NCI-H82 treated with DMSO at 0.1 percent for 48 hours (cell line): ENCODE measurements at regions not wholly inside any gene's neighbourhood (a gene's known extent, or its start where the extent isn't known, plus 50 kb on each side); places are given as distances from the start of the nearest gene placed in this dataset.
A peak's percentile ranks its signal among the peaks of the same experiment; 100 is the strongest.

Experiments used
- DNase-seq: peaks from one replicate; lab custom pipeline; 2025; ENCODE audit not compliant: unreplicated experiment; lab: John Stamatoyannopoulos, UW

DNA sequence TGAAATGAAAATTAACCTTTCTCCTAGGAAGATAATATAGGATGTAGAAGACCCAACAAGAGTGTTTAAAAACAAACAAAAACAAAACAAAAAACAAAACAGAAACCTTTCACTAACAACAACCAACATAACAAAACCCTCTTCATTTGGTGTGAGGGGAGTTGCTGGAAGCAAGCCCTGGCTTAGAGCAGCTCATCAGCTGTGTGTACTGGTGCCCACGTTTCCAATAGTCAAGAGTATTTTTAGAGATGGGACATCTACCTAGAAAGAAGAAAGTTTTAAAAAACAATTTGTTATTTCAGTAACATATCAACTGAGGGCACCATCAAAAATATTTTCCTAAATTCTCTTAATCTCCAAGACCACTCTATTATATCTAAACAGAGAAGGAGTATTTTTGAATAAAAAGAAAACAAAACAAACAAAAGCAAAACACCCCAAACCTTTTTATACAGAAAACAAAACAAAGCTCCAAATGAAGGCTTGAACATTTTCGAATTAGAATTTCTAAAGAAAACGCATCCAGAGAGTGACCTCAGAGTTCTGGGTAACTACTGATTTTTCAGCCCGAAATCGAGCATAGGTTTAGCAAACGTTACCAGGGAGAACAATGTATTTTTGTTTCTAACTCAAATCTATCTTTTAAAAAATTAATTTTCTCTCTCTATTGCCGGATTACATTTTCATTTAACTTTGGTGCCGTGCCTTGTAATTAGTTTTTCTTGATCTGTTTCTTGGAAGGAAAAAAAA is 134.6 kb downstream of the INSIG2 start:
- DNase-seq = no peak

DNA sequence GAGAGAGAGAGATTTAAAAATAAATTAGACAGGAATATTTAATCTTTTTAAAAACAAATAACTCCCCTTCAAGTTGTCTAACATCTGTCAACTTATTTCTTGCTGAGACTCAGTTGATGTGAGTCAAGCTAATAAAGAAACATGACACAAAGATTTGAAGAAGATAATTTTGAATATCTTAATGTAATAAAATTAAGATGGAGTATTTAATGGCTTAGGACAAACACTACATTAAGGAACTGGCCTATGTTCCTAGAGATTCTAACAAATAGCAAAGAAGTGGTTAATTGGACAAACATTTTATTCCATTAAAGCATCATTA is 134.0 kb downstream of the INSIG2 start:
- DNase-seq = no peak

DNA sequence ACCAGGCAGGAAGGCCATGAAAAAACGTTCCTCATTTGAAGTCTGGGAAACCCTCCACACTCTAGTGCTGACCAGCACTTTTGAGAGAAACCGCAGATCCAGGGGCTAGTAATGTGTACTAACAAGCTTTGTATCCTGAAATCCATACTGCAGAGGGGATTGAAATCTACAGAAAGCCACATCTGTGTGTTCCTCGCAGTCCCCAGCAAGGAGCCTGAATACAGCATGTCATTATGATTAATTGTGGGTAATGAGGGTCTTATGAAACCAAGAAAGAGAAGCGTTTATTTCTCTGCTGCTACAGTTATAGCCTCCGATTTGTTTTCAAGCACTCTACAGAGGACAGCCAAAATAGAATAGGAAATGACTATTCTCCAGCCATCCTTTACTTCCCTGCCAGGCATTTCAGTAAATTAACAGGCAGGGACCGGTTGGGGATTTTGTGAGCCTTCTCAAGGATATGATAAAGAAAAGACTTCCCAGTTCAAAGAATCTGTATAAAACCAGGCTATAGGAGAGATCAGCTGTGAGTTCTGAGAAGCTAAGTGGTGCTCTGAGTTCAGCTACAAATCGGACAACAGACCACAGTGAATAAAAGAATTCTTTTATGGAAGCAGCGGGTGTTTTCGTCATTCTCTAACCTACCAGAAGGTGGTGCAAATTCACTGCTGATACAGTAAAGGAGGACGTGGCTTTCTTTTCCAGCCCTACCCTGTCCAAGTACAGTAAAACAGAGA is 133.4 kb downstream of the INSIG2 start:
- peak; percentile 43 for DNase-seq

DNA sequence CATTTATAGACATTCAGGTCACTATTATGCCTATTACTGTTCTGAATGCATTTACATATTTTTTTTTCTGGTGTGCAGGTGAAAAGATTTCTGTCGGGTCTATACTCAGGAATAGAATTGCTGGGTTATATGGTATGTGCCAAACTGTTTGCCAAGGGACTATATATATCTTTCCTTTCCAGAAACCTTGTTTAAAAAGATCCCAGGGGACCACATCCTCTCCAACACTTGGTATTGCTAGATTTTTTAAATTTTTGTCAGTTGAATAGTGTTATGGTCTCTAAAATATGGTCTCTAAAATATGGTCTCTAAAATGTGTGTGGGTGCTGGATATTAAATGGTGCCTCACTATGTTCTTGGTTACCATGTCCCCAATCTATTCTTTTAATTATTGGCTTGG is 131.3 kb downstream of the INSIG2 start:
- no peak for DNase-seq

DNA sequence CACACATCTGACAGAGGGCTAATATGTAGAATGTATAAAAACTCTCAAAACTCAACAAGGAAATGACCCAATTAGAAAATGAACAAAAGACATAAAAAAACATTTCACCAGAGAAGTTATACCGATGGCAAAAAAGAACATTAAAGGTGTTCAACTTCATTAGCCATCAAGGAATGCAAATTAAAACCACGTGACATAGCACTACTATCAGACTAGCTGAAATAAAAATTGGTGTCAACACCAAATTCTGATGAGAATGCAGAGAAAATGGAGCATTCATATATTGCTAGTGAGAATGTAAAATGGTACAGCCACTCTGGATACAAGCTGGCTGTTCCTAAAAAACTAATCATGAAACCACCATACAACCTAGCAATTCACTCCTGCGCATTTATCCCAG is 128.0 kb downstream of the INSIG2 start:
- no peak for DNase-seq

DNA sequence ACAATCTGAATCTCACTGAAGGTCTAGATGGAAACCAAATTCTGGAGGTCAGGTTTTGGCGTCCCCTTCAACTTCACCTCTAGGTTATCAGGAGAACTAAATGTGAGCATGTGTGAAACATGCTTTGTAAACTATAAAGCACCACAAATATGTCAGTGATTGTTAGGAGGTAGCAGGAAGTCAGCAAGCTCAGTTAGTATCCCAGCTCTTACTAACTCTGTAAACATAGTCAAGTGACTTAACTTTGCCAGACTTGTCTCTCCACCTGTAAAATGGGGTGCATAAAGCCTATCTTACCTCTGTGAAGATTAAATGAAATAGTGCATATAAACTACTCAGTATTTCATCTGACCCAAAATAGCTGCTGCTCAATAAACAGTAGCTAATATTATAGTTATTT is 121.5 kb downstream of the INSIG2 start:
- no peak for DNase-seq

DNA sequence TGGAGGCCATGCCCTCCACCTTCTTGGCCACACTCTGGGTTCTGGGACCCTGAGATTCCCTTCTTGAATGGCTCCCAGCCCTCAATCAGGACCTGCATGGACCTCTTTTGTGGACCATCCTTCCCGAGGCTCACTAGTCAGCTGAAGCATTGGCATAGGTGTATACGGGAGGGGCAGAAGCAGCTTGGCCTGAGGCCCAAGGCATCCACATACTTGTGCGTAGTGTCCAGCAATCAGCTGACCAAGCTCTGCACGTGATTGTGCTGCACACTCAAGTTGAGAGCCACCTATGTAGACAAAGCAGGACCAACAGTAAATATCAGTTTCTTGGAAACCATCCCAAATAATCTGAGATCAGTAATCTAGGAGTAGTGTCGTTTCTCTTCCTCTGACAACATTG is 119.6 kb downstream of the INSIG2 start:
- DNase-seq = no peak

DNA sequence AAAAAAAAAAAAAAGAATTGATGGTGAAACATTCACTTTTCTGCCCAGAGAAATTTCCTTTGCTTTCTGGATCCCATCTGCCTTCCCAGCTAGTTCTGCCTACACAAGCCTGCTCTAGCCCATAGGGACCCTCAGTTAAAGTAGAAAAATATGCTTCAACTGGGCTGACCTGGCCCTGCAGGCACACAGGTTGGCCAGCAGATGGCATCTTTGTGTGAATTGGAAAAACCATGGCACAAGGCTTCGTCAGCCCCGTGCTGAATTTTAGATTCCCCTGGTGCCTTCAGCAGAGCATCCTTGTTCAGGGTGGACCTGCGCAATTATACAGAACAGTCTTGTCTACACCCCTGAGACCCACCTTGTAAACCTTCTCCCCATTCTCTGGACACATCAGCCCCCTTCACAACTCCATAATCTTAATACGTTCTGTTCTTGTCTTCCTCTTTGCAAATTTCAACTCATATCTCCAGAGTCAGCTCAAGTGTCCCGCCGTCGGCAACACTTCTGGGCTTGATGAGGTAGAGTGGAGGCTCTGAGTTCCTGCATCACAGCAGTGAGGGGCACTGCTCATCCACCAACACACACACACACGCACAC is 114.5 kb downstream of the INSIG2 start:
- no peak for DNase-seq

DNA sequence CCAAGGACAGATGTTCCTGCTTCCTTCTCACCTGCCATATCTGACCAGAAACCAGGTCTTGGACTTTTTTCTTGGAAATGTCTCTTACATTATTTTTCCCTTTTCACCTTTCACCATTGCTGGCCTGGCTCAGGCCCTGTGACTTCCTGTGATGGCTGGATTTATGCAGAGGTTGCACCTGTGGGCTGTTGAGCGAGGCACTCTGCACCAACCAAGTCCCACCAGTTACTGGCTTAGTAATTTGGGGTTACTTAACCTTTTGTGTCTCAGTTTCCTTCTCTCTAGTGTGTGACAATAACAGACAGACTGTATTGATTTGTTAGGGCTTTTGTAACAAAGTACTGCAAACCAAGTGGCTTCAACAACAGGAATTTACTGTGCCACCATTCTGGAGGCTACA is 110.0 kb downstream of the INSIG2 start:
- no peak for DNase-seq

DNA sequence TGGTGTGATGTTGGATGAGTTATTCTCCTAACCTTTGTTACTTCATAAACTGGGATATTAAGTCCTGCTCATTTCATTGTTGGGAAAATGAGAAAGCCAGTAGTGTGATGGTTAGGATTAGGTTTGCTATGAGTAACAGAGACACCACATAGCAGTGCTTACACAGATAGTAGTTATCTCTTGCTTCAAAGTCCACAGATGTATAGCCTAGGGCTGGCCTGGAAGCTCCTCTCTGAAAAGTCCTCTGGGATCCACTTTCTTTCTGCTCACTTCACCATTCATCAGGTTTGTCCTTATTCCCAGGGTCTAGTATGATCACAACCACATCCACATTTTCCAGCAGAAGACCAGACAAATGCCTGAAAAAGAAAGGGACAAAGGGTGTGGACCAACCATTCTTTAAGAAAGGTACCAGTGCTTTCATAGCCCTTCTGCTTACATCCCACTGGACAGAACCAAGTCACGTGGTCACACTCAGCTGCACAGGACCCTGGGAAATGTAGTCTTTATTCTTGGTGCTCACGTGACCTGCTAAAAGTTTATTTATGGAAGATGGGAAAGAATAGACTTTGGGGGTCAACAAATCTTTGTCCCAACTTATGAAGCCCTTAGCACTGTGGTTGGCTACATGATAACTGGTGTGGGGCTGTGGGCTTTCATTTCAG is 108.9 kb downstream of the INSIG2 start:
- no peak for DNase-seq

DNA sequence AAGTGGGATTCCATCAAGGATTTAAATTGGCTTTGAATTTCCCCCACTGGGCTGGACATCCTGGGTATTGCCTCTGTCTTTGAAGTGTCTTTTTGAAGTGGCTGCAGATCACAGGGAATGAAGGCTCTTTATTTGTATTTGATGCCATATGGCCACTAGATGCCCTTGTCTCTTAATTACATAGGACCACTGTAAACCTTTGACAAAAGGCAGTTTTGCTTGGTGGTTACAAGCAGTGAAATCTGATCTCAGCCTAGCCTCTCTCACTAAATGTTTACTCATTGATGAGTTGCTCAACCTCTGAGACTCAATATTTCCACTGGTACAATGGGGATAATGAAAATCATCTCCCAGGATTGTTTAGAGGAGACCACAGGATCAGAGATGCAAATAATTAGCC is 102.2 kb downstream of the INSIG2 start:
- no peak for DNase-seq

DNA sequence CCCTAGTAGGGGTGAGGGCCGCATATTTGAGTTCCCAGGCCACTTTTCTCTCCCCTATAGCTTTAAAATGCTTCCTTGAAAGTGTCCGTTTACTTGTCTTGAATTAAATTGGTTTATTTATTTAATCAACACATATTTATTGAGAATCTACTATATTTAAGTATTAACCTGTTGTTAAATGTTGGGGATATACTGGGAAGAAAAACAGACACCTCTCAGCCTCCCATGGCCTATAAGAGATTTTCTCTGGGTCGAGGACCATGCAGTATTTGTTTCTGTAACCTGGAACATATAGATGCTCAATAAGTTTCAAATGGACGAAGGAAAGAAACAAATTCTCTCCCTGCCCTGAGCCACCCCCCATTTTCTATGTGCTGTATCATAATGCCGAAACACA is 98.6 kb downstream of the INSIG2 start:
- DNase-seq = no peak

DNA sequence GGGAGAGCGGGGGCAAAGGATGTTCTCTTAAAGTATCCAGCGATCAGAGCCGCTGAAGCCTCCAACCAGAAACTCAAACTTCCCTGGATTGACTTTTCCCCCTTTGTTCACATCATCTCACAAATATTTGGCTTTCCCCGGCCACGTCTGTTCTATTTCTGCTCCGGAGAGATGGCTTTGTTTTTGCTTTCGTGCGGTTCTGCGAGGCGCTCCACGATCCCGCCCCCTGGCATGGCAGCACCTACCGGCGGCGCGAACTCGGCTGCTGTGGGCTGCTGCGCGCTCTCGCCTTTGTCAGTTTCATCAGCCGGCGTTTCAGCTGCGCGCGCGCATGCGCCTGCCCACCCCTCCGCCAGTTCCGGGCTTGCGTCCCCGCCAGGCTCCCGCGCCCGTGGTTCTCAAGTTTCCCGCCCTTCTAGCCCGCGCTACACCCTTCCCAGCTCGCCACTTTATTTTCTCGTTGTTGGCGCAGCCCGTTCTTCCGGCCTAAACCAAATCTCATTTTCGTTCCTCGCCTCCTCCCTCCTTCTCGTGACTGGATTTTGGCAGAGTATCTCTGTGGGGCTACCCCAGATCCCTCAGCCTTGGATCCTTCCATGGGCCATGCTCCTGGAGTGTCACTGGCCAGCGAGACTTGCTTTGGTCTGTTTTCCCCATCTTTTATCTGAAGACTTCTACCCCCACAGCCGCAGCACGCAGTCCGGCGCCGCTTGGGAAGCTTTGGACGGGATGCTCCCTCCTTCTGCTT is 98.0 kb downstream of the INSIG2 start:
- peak; percentile 20 for DNase-seq

DNA sequence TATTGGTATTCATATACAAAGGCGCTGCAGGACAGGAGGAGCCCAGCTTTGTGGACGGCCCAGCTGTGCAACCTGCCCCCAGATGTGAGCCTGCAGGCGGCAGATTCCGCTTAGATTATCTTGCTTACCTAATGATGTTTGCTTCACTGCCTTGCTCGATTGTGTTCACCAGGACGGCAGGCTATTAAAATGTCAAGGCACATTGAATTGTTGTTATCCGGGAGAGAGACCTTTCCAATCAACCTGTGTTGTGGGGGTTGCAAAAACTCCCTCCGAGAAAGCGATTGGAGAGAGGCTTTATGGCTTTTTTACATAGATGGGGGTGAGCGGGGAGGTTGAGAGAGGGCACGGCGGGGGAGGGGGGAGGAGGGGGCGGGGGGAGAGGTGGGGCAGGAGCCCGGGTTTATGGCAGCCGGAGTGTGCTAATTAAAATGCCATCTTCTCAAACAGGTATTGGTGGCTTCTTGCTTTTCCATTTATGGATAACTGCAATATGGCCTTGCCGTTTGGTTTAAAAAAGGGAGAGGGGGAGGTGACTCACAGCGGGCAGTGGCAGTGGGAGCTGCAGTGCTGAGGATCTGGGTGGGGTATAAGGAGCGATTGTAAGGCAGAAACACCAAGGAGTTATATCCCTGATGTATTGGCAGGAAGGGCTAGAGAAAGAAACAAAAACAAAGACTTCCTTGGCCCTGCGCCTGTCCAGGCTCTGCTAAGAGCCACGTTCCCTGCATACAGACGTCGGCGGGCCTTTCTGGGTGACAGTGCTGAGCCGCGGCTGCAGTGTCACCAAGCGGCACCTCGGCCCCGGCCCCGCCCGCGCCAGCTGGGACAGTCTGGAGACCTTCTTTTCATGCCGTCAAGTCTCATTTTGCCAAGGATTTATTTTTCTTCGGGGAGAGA is 97.2 kb downstream of the INSIG2 start:
- no peak for DNase-seq

DNA sequence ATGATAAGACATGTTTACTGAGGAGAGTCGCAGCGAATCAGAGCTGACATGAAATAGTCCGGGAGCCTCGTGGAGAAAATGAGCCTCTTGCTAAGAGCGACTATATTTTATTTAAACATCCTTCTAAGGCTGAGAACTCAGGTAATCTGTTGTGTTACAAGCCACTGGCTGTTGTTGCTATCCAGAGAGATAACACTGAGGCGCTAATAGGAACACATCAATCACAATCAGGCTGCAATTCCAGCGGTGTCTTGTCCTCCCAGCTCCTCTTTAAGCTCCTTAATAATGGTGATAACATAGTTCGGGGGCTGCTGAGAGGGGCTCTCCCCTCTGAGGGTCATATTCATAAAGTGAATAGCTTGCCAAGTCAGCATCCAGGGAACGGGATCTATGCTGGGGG is 95.1 kb downstream of the INSIG2 start:
- DNase-seq = no peak

DNA sequence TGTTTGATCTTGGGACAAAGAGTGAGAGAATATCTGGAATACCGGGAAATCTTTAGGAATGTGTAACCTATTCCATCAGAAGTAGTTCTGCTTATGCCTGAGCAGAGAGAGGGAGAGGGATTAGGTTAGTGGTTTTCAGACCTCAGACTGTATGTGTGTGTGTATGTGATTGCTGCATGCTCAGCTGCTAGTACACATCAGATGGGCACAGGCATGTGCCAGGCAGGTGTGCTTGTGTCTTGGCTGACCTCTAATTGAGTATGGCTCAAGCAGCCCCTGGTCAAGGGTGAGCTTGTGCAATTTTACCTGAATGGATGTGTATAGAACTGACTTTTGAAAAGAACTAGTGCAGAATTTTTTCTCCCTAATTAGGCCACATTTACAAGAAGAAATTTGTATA is 91.2 kb downstream of the INSIG2 start:
- DNase-seq = no peak

DNA sequence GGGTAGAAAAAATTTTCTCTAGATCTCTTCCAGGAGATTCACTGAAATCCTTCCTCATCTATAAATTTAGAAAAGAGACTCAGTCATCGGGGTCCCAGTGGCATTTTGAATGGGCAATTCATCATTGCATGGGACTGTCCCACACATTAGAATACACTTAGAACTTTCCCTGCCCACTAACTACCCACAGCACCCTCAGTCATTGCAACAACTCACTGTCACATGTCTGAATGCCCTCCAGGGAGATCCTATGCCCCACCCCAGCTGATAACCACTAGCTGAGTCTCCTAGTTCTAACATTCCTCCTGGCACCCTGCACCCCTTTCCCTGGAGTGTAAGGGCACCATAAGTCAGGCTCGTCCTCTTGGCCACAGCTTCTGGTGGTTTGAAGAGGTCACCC is 89.6 kb downstream of the INSIG2 start:
- no peak for DNase-seq

DNA sequence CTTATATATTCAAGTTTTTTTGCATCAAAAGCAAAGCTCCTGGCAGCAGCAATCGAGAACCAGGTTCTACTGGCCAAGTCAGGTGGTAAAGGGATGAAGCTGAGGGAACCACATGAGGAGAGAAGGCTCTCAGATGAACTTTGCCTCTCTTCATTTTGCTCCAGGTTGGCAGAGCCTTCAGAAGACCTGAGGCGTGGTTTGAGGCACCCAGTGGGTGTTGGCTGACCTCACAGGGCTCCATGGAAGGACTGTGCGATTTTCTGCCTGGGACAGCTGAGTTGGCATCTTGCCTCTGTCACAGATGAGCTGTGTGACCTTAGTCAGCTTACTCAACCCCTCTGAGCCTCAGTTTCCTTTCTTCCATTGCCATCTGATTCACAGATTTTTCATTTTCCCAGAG is 89.0 kb downstream of the INSIG2 start:
- DNase-seq = no peak

DNA sequence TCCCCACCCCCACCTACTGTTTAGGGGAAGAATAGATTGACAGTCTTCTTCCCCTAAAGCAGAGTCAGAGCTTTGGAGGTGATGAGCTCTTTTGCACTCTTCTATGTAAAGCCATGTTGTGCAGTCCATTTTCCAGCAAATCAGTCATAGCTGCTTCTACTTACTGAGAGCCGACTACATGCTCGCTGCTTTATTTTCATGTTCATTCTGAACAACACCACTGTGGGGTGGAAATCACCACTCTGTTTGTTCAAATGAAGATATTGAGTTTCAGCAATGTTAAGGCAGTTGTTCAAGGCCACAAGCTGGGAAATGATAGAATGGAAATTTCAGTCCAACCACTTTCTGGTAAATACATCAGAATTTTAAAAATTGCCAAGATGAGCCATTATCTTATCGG is 88.3 kb downstream of the INSIG2 start:
- no peak for DNase-seq

DNA sequence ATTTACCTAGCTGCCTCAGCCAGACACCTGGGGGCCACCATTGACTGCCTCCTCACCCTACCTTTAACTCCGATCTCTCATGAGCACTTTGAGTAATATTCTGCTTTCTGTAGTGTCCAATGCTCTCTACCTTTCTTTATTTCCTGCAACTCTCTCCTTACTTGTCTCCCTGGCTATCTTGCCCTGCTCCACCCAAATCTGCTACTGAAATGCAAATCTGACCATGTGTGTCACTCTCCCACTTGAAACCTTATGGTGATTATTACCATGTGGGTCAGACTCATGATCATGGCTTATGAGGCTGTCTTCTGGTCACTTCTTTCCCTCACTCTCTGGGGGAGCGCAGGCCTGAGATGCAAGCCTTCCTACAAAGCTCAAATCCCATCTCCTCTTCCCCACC is 83.3 kb downstream of the INSIG2 start:
- no peak for DNase-seq
